Mesenchymal stem cell (in vitro differentiated cells and primary cell): ENCODE measurements at regions not wholly inside any gene's neighbourhood (a gene's known extent, or its start where the extent isn't known, plus 50 kb on each side); places are given as distances from the start of the nearest gene placed in this dataset.

Source experiments
- DNase-seq: peaks from one replicate; pipeline ENCODE4 v3.0.0-alpha.2; 2013
- H2AFZ ChIP-seq: one replicate; pipeline ENCODE4 v1.6.1; 2013; ENCODE audit warnings: low read depth, mild to moderate bottlenecking, control low read depth, inconsistent platforms, low read length, moderate library complexity
- H2AK5ac ChIP-seq: 2 replicates; pipeline ENCODE4 v1.6.1; 2013; ENCODE audit warnings: low read length, moderate library complexity, mild to moderate bottlenecking, inconsistent platforms; ENCODE audit not compliant: severe bottlenecking
- H2BK120ac ChIP-seq: one replicate; pipeline ENCODE4 v1.6.1; 2013; ENCODE audit warnings: low read depth, mild to moderate bottlenecking, inconsistent platforms, low read length, moderate library complexity
- H2BK12ac ChIP-seq, 2 experiments: one replicate each; pipeline ENCODE4 v1.6.1; 2013; ENCODE audit warnings: inconsistent platforms in 2 of 2, low read length in 2 of 2, mild to moderate bottlenecking in 2 of 2, moderate library complexity in 2 of 2, control low read depth in 1 of 2
- H2BK15ac ChIP-seq: one replicate; pipeline ENCODE4 v1.6.1; 2013; ENCODE audit warnings: mild to moderate bottlenecking, low read depth, inconsistent platforms; ENCODE audit not compliant: poor library complexity, severe bottlenecking
- H2BK5ac ChIP-seq: 2 replicates; pipeline ENCODE4 v1.6.1; 2013; ENCODE audit warnings: low read depth, mild to moderate bottlenecking, low read length, control low read depth, inconsistent platforms; ENCODE audit not compliant: poor library complexity, severe bottlenecking
- H3K14ac ChIP-seq, 2 experiments: one replicate each; pipeline ENCODE4 v1.6.1; 2013; ENCODE audit warnings: inconsistent platforms in 2 of 2, low read length in 2 of 2, control low read depth in 1 of 2, mild to moderate bottlenecking in 1 of 2, moderate library complexity in 1 of 2
- H3K18ac ChIP-seq, 2 experiments: one replicate each; pipeline ENCODE4 v1.6.1; 2013; ENCODE audit warnings: inconsistent platforms in 2 of 2, low read length in 2 of 2, control low read depth in 1 of 2, low read depth in 1 of 2, mild to moderate bottlenecking in 1 of 2
- H3K23ac ChIP-seq, 2 experiments: one replicate each; pipeline ENCODE4 v1.6.1; 2013; ENCODE audit warnings: inconsistent platforms in 2 of 2, low read length in 2 of 2, mild to moderate bottlenecking in 2 of 2, moderate library complexity in 2 of 2, control low read depth in 1 of 2
- H3K27ac ChIP-seq: 2 replicates; pipeline ENCODE4 v1.5.1; 2013; ENCODE audit warnings: mild to moderate bottlenecking, moderate library complexity, low read length, control low read depth, inconsistent platforms; ENCODE audit not compliant: poor library complexity, severe bottlenecking
- H3K27me3 ChIP-seq, 2 experiments: 2 replicates each; pipeline versions ENCODE4 v1.6.1 to v1.7.0; 2013; ENCODE audit warnings: low read length in 2 of 2, mild to moderate bottlenecking in 2 of 2, moderate library complexity in 2 of 2, control low read depth in 1 of 2, inconsistent platforms in 1 of 2; ENCODE audit not compliant: control insufficient read depth in 1 of 2, insufficient read depth in 1 of 2
- H3K36me3 ChIP-seq, 2 experiments: 2 replicates each; pipeline versions ENCODE4 v1.6.1 to v1.7.0; 2013; ENCODE audit warnings: low read length in 2 of 2, control low read depth in 1 of 2, inconsistent platforms in 1 of 2, low read depth in 1 of 2, mild to moderate bottlenecking in 1 of 2; ENCODE audit not compliant: insufficient read depth in 2 of 2, control insufficient read depth in 1 of 2
- H3K4ac ChIP-seq, 2 experiments: one replicate each; pipeline ENCODE4 v1.6.1; 2013; ENCODE audit warnings: inconsistent platforms in 2 of 2, low read length in 2 of 2, mild to moderate bottlenecking in 2 of 2, moderate library complexity in 2 of 2, control low read depth in 1 of 2, low read depth in 1 of 2
- H3K4me1 ChIP-seq: 2 replicates; pipeline ENCODE4 v1.6.1; 2013; ENCODE audit warnings: low read depth, low read length, control low read depth; ENCODE audit not compliant: control insufficient read depth, insufficient read depth
- H3K4me2 ChIP-seq: 2 replicates; pipeline ENCODE4 v1.6.1; 2013; ENCODE audit warnings: low read length, mild to moderate bottlenecking, inconsistent platforms; ENCODE audit not compliant: poor library complexity, severe bottlenecking
- H3K4me3 ChIP-seq, 2 experiments: 2 replicates each; pipeline versions ENCODE4 v1.5.1 to v1.7.0; 2013; ENCODE audit warnings: low read length in 2 of 2, mild to moderate bottlenecking in 2 of 2, control low read depth in 1 of 2, low read depth in 1 of 2; ENCODE audit not compliant: insufficient read depth in 1 of 2
- H3K79me1 ChIP-seq: replicated peaks from 2 replicates; pipeline ENCODE4 v1.6.1; 2013; ENCODE audit warnings: mild to moderate bottlenecking, control low read depth, low read length, inconsistent platforms; ENCODE audit not compliant: poor library complexity, severe bottlenecking
- H3K9ac ChIP-seq: 2 replicates; pipeline ENCODE4 v1.7.0; 2013; ENCODE audit warnings: mild to moderate bottlenecking, low read length, moderate library complexity
- H3K9me3 ChIP-seq: 2 replicates; pipeline ENCODE4 v1.7.0; 2013; ENCODE audit warnings: mild to moderate bottlenecking, low read length; ENCODE audit not compliant: control insufficient read depth
- H4K8ac ChIP-seq: one replicate; pipeline ENCODE4 v1.6.1; 2013; ENCODE audit warnings: inconsistent platforms, mild to moderate bottlenecking, low read length, moderate library complexity
- H4K91ac ChIP-seq: one replicate; pipeline ENCODE4 v1.6.1; 2013; ENCODE audit warnings: mild to moderate bottlenecking, low read length, inconsistent platforms
- WGBS: methylation state at CpG from one replicate; pipeline ENCODE4 v1.1.7; 2013; ENCODE audit warnings: mixed read lengths; 5-methylcytosine and 5-hydroxymethylcytosine counted together

- peaks cover 5% of the 10 kb centered on the region for H3K4me1 ChIP-seq
- no peak overlapping the region for H2BK12ac ChIP-seq
- no peak for DNase-seq
- no peak overlapping the region for H3K4ac ChIP-seq
- no peak overlapping the region for H3K23ac ChIP-seq
- no peak overlapping the region for H2AK5ac ChIP-seq
- H3K9me3 ChIP-seq: no peaks in the 10 kb centered on the region
- H3K79me1 ChIP-seq: peaks cover 19% of the 10 kb centered on the region
- H2BK15ac ChIP-seq: no peak overlapping the region
- 76% methylated on average over 2 of the region's 2 CpGs for WGBS
- H3K27ac ChIP-seq: no peak overlapping the region
- no peak overlapping the region for H2AFZ ChIP-seq
- H3K18ac ChIP-seq: no peak overlapping the region
- H4K8ac ChIP-seq: no peak overlapping the region
- H3K4me2 ChIP-seq: no peak overlapping the region
- H3K9ac ChIP-seq: no peak overlapping the region
- H3K27me3 ChIP-seq: no peaks in the 10 kb centered on the region
- no peak overlapping the region for H4K91ac ChIP-seq
- no peak overlapping the region for H3K14ac ChIP-seq
- no peak overlapping the region for H3K4me3 ChIP-seq
- H2BK120ac ChIP-seq: no peak overlapping the region
- H3K36me3 ChIP-seq: peaks cover 9 to 55% of the 10 kb centered on the region in 2 experiments
- H2BK5ac ChIP-seq: no peak overlapping the region
Observed at GRCh38 chr17:63317166-63317840, 128.8 kb downstream of the CYB561 start.

DNA sequence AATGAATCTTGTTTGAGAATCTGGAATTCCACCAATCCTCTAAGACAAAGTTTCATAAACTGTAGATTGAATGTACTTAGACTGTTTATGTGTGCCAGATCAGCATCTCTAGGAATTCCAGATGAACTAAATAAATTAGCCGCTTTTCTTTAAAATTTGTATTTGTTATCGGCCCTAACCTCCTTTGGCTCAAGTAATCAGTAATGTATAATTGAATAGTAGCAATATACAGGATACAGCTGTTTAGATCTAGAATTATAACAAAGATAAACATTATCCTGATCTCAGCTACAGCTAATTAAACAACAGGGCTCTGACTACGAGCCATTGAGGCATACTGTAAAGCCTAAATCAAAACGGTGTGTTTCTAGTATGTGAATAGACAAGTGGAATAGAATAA, 120.3 kb downstream of the CYB561 start:
- H2BK15ac ChIP-seq: no peak overlapping the region
- no peak overlapping the region for H3K4me3 ChIP-seq
- DNase-seq: no peak
- no peak overlapping the region for H2AFZ ChIP-seq
- no peak overlapping the region for H4K8ac ChIP-seq
- no peak overlapping the region for H2AK5ac ChIP-seq
- H3K9ac ChIP-seq: no peak overlapping the region
- no peaks in the 10 kb centered on the region for H3K9me3 ChIP-seq
- WGBS: 84% methylated on average over 2 of the region's 4 CpGs
- H2BK12ac ChIP-seq: no peak overlapping the region
- no peak overlapping the region for H3K4me2 ChIP-seq
- H3K36me3 ChIP-seq: peaks cover 0 to 47% of the 10 kb centered on the region in 2 experiments
- H3K4ac ChIP-seq: no peak overlapping the region
- no peak overlapping the region for H3K23ac ChIP-seq
- no peak overlapping the region for H2BK5ac ChIP-seq
- no peaks in the 10 kb centered on the region for H3K27me3 ChIP-seq
- no peak overlapping the region for H3K14ac ChIP-seq
- no peaks in the 10 kb centered on the region for H3K4me1 ChIP-seq
- H3K27ac ChIP-seq: no peak overlapping the region
- H3K18ac ChIP-seq: no peak overlapping the region
- H2BK120ac ChIP-seq: no peak overlapping the region
- H3K79me1 ChIP-seq: peaks cover 10% of the 10 kb centered on the region
- no peak overlapping the region for H4K91ac ChIP-seq

- H4K8ac ChIP-seq: no peak overlapping the region
- no peak overlapping the region for H2AFZ ChIP-seq
- H3K18ac ChIP-seq: no peak overlapping the region
- no peak overlapping the region for H3K4me3 ChIP-seq
- no peak overlapping the region for H3K4me2 ChIP-seq
- H3K4me1 ChIP-seq: no peaks in the 10 kb centered on the region
- H3K79me1 ChIP-seq: peaks cover 9% of the 10 kb centered on the region
- no peak overlapping the region for H2BK120ac ChIP-seq
- H3K27me3 ChIP-seq: no peaks in the 10 kb centered on the region
- H4K91ac ChIP-seq: no peak overlapping the region
- no peak overlapping the region for H3K23ac ChIP-seq
- no peak overlapping the region for H2BK12ac ChIP-seq
- no peak overlapping the region for H2AK5ac ChIP-seq
- no peak overlapping the region for H3K9ac ChIP-seq
- H3K14ac ChIP-seq: no peak overlapping the region
- H3K9me3 ChIP-seq: no peaks in the 10 kb centered on the region
- DNase-seq: no peak
- H3K36me3 ChIP-seq: peaks cover 3 to 17% of the 10 kb centered on the region in 2 experiments
- H3K4ac ChIP-seq: no peak overlapping the region
- H2BK15ac ChIP-seq: no peak overlapping the region
- H3K27ac ChIP-seq: no peak overlapping the region
- H2BK5ac ChIP-seq: no peak overlapping the region
Observed at GRCh38 chr17:63329876-63330275, 116.2 kb downstream of the CYB561 start.

- Histone ChIP-seq H3K79me1 (peaks cover 6% of the 10 kb centered on the region), H3K27ac (no peak overlapping the region), H3K27me3 (no peaks in the 10 kb centered on the region), H3K4me1 (no peaks in the 10 kb centered on the region), H3K4ac (no peak overlapping the region), H3K23ac (no peak overlapping the region), H2AFZ (no peak overlapping the region), H2BK120ac (no peak overlapping the region), H2BK15ac (no peak overlapping the region), H3K4me2 (no peak overlapping the region), H4K91ac (no peak overlapping the region), H3K36me3 (peaks cover 3 to 5% of the 10 kb centered on the region in 2 experiments), H3K4me3 (no peak overlapping the region), H3K18ac (no peak overlapping the region), H2BK12ac (no peak overlapping the region), H3K9me3 (no peaks in the 10 kb centered on the region), H4K8ac (no peak overlapping the region), H3K9ac (no peak overlapping the region), H3K14ac (no peak overlapping the region), H2AK5ac (no peak overlapping the region), H2BK5ac (no peak overlapping the region)
- no peak for DNase-seq
- WGBS: 77% methylated on average over 6 of the region's 8 CpGs
Observed at GRCh38 chr17:63331301-63332061, 114.6 kb downstream of the CYB561 start.
